Panc1 (cell line): ENCODE measurements at regions not wholly inside any gene's neighbourhood (a gene's known extent, or its start where the extent isn't known, plus 50 kb on each side); places are given as distances from the start of the nearest gene placed in this dataset.

Experiments used
- ATAC-seq: fragments of 200-7000 bp; cut with Tn5 transposase; 2 replicates; pipeline ENCODE4 v1.9.1; 2020; ENCODE audit warnings: mild to moderate bottlenecking, moderate library complexity
- BruUV-seq: library from RNA; stranded (reverse); fragments of 400-500 nt; replicated peaks from 2 replicates; lab custom pipeline; 2021; lab: Mats Ljungman, UMichigan
- CTCF ChIA-PET: fragments of 300-600 bp; sonication (Branson Sonifier 250); formaldehyde crosslinking; loops from one replicate; lab custom pipeline; 2022; ENCODE audit warnings: antibody characterized with exemption; lab: Charles Lee
- POLR2A ChIA-PET: fragments of 300-600 bp; sonication (Branson Sonifier 250); formaldehyde crosslinking; loops from one replicate; lab custom pipeline; 2022; ENCODE audit warnings: antibody characterized with exemption; lab: Charles Lee
- DNase-seq: peaks from one replicate; pipeline ENCODE4 v3.0.0-alpha.2; 2010; ENCODE audit warnings: low read depth, low spot score
- H3K27ac ChIP-seq: 2 replicates; pipeline ENCODE4 v1.5.1; 2011; ENCODE audit warnings: mild to moderate bottlenecking, low read length, inconsistent platforms
- H3K27me3 ChIP-seq: fragments of 200-500 bp; sonication (Bioruptor generic); 2 replicates; pipeline ENCODE4 v1.6.0; 2014; ENCODE audit warnings: low read length, inconsistent platforms; ENCODE audit not compliant: control insufficient read depth, insufficient read depth
- H3K36me3 ChIP-seq: fragments of 200-500 bp; sonication (Bioruptor generic); 2 replicates; pipeline ENCODE4 v1.5.1; 2014; ENCODE audit warnings: inconsistent platforms, mild to moderate bottlenecking, low read length, moderate library complexity; ENCODE audit not compliant: control insufficient read depth, insufficient read depth
- H3K4me1 ChIP-seq: 2 replicates; pipeline ENCODE4 v1.5.1; 2011; ENCODE audit warnings: inconsistent platforms, mild to moderate bottlenecking, low read length, moderate library complexity; ENCODE audit not compliant: control insufficient read depth, insufficient read depth
- H3K4me3 ChIP-seq, 2 experiments: 2 replicates each; pipeline ENCODE4 v1.5.1; 2011 to 2012; ENCODE audit warnings: low read depth in 2 of 2, low read length in 2 of 2, mild to moderate bottlenecking in 2 of 2, inconsistent platforms in 1 of 2, moderate library complexity in 1 of 2
- H3K9me3 ChIP-seq: fragments of 200-500 bp; sonication (Bioruptor generic); 2 replicates; pipeline ENCODE4 v1.5.1; 2014; ENCODE audit warnings: low read depth, mild to moderate bottlenecking, inconsistent platforms, low read length, moderate library complexity; ENCODE audit not compliant: control insufficient read depth, insufficient read depth
- POLR2AphosphoS5 ChIP-seq: IDR thresholded peaks from 2 replicates; pipeline ENCODE4 v1.6.1; 2012; ENCODE audit warnings: mild to moderate bottlenecking, low read depth, low read length, moderate library complexity
- SIN3A ChIP-seq: IDR thresholded peaks from 2 replicates; pipeline ENCODE4 v1.6.1; 2012; ENCODE audit warnings: low read depth, mild to moderate bottlenecking, low read length, moderate library complexity, borderline replicate concordance; ENCODE audit not compliant: insufficient read depth
- TCF7L2 ChIP-seq: IDR thresholded peaks from 2 replicates; pipeline ENCODE4 v1.6.1; 2011; ENCODE audit warnings: mild to moderate bottlenecking, low read depth, low read length, inconsistent platforms
- in situ Hi-C: cut with HindIII; loops from 2 replicates; pipeline ENCODE4 v1.10.0; 2016; ENCODE audit warnings: low sequenced_read_pairs, low pct_unique_long_range_greater_than_20kb
- intact Hi-C: fragments of 100-400 bp; cut with micrococcal nuclease; formaldehyde crosslinking; loops from one replicate; pipeline ENCODE4 v1.10.0; 2022; ENCODE audit not compliant: unreplicated experiment
- TF ChIP-seq, protein P1 (sequence below): fragments of 450-650 bp; IDR thresholded peaks from 2 replicates; pipeline ENCODE4 v1.5.1; 2017; ENCODE audit warnings: mild to moderate bottlenecking
- TF ChIP-seq, protein P2 (sequence below), 2 experiments: IDR thresholded peaks; 2 replicates each; pipeline ENCODE4 v1.6.1; 2011 to 2012; ENCODE audit warnings: low read depth in 2 of 2, control low read depth in 1 of 2, low read length in 1 of 2, mild to moderate bottlenecking in 1 of 2, moderate library complexity in 1 of 2; ENCODE audit not compliant: insufficient read depth in 1 of 2

- DNase-seq (no peak), ATAC-seq (no peak)
- no TSS peak for BruUV-seq
- in situ Hi-C loops = no loop called here
- POLR2A ChIA-PET = no interaction called here
- intact Hi-C loops = no loop called here
- no peak for TF ChIP-seq SIN3A
- no peak for TF ChIP-seq TCF7L2
- no peak for TF ChIP-seq POLR2AphosphoS5
- TF ChIP-seq, protein P1, sequence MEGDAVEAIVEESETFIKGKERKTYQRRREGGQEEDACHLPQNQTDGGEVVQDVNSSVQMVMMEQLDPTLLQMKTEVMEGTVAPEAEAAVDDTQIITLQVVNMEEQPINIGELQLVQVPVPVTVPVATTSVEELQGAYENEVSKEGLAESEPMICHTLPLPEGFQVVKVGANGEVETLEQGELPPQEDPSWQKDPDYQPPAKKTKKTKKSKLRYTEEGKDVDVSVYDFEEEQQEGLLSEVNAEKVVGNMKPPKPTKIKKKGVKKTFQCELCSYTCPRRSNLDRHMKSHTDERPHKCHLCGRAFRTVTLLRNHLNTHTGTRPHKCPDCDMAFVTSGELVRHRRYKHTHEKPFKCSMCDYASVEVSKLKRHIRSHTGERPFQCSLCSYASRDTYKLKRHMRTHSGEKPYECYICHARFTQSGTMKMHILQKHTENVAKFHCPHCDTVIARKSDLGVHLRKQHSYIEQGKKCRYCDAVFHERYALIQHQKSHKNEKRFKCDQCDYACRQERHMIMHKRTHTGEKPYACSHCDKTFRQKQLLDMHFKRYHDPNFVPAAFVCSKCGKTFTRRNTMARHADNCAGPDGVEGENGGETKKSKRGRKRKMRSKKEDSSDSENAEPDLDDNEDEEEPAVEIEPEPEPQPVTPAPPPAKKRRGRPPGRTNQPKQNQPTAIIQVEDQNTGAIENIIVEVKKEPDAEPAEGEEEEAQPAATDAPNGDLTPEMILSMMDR = no peak
- TF ChIP-seq, protein P2, sequence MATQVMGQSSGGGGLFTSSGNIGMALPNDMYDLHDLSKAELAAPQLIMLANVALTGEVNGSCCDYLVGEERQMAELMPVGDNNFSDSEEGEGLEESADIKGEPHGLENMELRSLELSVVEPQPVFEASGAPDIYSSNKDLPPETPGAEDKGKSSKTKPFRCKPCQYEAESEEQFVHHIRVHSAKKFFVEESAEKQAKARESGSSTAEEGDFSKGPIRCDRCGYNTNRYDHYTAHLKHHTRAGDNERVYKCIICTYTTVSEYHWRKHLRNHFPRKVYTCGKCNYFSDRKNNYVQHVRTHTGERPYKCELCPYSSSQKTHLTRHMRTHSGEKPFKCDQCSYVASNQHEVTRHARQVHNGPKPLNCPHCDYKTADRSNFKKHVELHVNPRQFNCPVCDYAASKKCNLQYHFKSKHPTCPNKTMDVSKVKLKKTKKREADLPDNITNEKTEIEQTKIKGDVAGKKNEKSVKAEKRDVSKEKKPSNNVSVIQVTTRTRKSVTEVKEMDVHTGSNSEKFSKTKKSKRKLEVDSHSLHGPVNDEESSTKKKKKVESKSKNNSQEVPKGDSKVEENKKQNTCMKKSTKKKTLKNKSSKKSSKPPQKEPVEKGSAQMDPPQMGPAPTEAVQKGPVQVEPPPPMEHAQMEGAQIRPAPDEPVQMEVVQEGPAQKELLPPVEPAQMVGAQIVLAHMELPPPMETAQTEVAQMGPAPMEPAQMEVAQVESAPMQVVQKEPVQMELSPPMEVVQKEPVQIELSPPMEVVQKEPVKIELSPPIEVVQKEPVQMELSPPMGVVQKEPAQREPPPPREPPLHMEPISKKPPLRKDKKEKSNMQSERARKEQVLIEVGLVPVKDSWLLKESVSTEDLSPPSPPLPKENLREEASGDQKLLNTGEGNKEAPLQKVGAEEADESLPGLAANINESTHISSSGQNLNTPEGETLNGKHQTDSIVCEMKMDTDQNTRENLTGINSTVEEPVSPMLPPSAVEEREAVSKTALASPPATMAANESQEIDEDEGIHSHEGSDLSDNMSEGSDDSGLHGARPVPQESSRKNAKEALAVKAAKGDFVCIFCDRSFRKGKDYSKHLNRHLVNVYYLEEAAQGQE (IDR thresholded peaks at IDR 0.05; ENCODE audit: insufficient read depth in 1 of 2, low read depth in 2 of 2, low read length in 1 of 2) = no peak
- H3K4me3 ChIP-seq = no peak overlapping the region
- no peak overlapping the region for H3K27ac ChIP-seq
- H3K9me3 ChIP-seq = no peaks in the 10 kb centered on the region
- CTCF ChIA-PET = interaction anchor here (0.7 kb wide), 1 partner anchor 56 kb away, joined by 4 read pairs; no protein-coding TSS in a partner anchor
- H3K36me3 ChIP-seq = no peaks in the 10 kb centered on the region
- no peaks in the 10 kb centered on the region for H3K27me3 ChIP-seq
- no peaks in the 10 kb centered on the region for H3K4me1 ChIP-seq
Observed at GRCh38 chr6:23006656-23007055, 437.3 kb downstream of the HDGFL1 start.

- intact Hi-C loops = no loop called here
- ChIA-PET CTCF (no interaction called here), POLR2A (no interaction called here)
- ATAC-seq (no peak), DNase-seq (no peak)
- TF ChIP-seq, protein P1 = no peak
- TF ChIP-seq, protein P2 (IDR thresholded peaks at IDR 0.05; ENCODE audit: insufficient read depth in 1 of 2, low read depth in 2 of 2, low read length in 1 of 2) = no peak
- TF ChIP-seq POLR2AphosphoS5 (no peak), SIN3A (no peak), TCF7L2 (no peak)
- Histone ChIP-seq H3K36me3 (no peaks in the 10 kb centered on the region), H3K4me1 (no peaks in the 10 kb centered on the region), H3K9me3 (no peaks in the 10 kb centered on the region), H3K27me3 (no peaks in the 10 kb centered on the region), H3K4me3 (no peak overlapping the region), H3K27ac (no peak overlapping the region)
- BruUV-seq = no TSS peak
- in situ Hi-C loops = no loop called here
Observed at GRCh38 chr6:23011615-23012014, 442.2 kb downstream of the HDGFL1 start.
